ENCODE measurements at regions not wholly inside any gene's neighbourhood (a gene's known extent, or its start where the extent isn't known, plus 50 kb on each side); places are given as distances from the start of the nearest gene placed in this dataset.

DNA sequence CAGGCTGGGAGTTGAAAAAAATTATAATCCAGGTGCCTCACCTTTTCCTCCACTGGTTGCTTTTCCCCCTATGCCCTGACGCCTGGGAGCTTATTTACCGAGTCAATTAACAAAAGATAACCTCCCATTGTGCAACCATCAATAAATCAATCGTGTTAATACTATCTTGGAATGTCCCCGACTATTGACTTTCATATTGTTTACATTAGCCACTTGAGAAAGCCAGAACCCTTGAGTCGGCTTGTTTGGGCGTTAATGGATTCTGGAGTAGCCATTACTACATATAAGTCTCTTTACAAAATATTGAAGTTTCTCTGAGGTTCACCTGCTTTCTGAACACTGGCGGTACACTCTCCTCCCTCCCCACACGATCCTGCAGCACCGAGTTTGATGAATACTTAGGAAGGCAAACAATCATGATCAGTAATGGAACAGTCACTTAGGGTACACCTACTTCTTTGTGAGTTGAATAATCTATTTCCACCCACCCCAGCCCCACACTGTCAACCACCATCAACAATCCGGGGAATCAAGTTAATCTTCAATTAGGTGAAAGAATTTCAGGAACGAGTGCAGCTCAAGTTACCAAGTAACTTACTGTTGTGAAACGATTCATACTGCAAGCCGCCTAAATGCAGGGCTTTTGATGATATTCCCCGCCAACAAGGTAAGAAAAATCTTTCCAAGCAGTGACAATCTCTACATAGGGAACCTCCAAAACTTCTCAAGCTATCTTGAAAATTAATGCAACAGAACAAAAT, 159.3 kb upstream of the NR2F2 start:
- no peak overlapping the region for H3K9ac ChIP-seq (ENCODE audit: low read length)
- H3K4me3 ChIP-seq (ENCODE audit: low read depth in 1 of 2, low read length in 2 of 2): no peak overlapping the region
- H3K9me3 ChIP-seq (ENCODE audit: low read length): no peaks in the 10 kb centered on the region
- peaks cover 6% of the 10 kb centered on the region for H3K4me1 ChIP-seq (ENCODE audit: insufficient read depth, low read length)
- H3K27me3 ChIP-seq (ENCODE audit: control insufficient read depth in 1 of 2, insufficient read depth in 2 of 2, low read length in 2 of 2): no peaks in the 10 kb centered on the region
- no peaks in the 10 kb centered on the region for H3K36me3 ChIP-seq (ENCODE audit: insufficient read depth, low read length)
- no peak overlapping the region for H3K27ac ChIP-seq (ENCODE audit: low read depth, low read length)

DNA sequence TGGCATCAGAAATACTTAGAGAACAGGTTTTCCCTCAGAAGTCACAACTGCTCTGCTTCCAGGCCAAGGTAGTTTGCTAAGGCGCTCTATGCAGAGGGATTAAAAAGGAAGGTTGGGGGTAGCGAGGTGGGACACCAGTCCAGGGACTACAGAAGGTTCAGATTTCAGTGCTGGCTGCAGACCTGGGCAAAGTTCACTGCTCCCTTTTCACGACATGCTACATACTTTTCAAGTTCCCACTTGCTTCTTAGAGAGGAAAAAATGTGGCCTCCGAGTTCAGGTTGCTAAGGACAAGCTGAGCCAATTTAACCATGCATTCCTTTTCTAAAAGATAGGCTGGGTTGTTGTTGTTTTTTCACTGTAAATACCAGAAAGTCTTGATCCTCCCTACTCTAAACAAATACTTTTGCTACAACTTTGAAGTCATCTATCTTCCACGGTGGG, 158.6 kb upstream of the NR2F2 start:
- no peak overlapping the region for H3K4me3 ChIP-seq (ENCODE audit: low read depth in 1 of 2, low read length in 2 of 2)
- no peak overlapping the region for H3K27ac ChIP-seq (ENCODE audit: low read depth, low read length)
- H3K9me3 ChIP-seq (ENCODE audit: low read length): no peaks in the 10 kb centered on the region
- peaks cover 6% of the 10 kb centered on the region for H3K4me1 ChIP-seq (ENCODE audit: insufficient read depth, low read length)
- H3K9ac ChIP-seq (ENCODE audit: low read length): no peak overlapping the region
- no peaks in the 10 kb centered on the region for H3K27me3 ChIP-seq (ENCODE audit: control insufficient read depth in 1 of 2, insufficient read depth in 2 of 2, low read length in 2 of 2)
- H3K36me3 ChIP-seq (ENCODE audit: insufficient read depth, low read length): no peaks in the 10 kb centered on the region

DNA sequence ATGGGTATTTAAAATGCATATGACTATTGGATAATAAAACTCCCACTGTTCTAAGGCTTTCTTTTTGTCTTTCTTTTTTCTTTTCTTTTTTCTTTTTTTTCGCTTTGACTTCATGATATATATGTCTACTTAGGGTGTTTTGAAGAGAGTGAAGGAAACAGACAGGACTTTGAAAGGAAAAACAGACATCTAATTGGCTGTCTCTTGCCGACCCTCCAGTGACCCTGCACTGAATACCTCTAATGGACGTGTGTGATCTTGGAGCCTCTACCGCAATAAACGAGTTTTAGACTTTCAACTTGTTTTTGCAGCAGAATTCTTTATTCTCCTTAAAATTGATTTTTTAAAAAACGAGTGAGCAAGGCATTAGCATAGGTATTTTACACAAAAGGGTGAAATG, 158.1 kb upstream of the NR2F2 start:
- H3K27ac ChIP-seq (ENCODE audit: low read depth, low read length): no peak overlapping the region
- H3K27me3 ChIP-seq (ENCODE audit: control insufficient read depth in 1 of 2, insufficient read depth in 2 of 2, low read length in 2 of 2): no peaks in the 10 kb centered on the region
- H3K4me3 ChIP-seq (ENCODE audit: low read depth in 1 of 2, low read length in 2 of 2): no peak overlapping the region
- no peak overlapping the region for H3K9ac ChIP-seq (ENCODE audit: low read length)
- no peaks in the 10 kb centered on the region for H3K36me3 ChIP-seq (ENCODE audit: insufficient read depth, low read length)
- peaks cover 3% of the 10 kb centered on the region for H3K4me1 ChIP-seq (ENCODE audit: insufficient read depth, low read length)
- H3K9me3 ChIP-seq (ENCODE audit: low read length): no peaks in the 10 kb centered on the region

DNA sequence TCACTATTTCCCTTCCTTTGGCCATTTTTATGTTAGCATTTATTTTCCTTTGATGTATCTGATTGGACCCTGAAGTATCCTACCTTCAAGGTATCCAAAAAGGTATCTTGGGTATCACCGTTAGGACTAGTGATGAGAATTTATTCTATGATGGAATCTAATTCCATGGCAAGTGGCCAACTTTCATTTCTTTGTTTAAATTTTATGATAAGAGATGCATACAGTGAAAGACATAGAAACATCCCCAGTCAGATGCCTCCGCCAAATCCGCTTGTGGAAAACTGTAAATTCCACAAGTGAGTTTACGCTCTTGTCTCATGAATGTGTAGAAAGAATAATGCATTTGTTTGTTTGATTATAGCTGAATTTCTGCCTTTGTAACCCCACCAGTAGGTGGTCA, 153.7 kb upstream of the NR2F2 start:
- Histone ChIP-seq H3K4me3 (ENCODE audit: low read depth in 1 of 2, low read length in 2 of 2) (no peak overlapping the region), H3K9me3 (ENCODE audit: low read length) (no peaks in the 10 kb centered on the region), H3K27me3 (ENCODE audit: control insufficient read depth in 1 of 2, insufficient read depth in 2 of 2, low read length in 2 of 2) (no peaks in the 10 kb centered on the region), H3K36me3 (ENCODE audit: insufficient read depth, low read length) (no peaks in the 10 kb centered on the region), H3K27ac (ENCODE audit: low read depth, low read length) (no peak overlapping the region), H3K4me1 (ENCODE audit: insufficient read depth, low read length) (peaks cover 14% of the 10 kb centered on the region), H3K9ac (ENCODE audit: low read length) (no peak overlapping the region)

DNA sequence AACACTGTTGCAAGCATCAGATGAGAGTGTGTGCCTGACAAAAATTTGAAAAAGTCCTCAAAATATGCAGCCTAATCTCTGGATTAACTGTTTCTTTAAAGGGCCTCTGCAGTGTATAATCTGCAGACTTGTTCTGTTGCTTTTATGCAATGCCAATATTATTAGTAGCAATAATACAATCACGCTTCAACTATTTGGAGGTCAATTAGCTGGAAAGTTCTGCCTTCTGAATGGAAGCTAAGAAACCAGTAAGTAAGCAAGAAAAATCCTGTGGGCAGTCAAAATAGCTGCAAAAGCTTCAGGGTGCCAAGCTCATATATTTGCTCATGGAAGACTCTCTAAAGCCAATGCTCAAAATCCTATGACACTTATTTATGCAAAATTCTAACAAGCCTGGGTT, 153.2 kb upstream of the NR2F2 start:
- Histone ChIP-seq H3K9ac (ENCODE audit: low read length) (no peak overlapping the region), H3K36me3 (ENCODE audit: insufficient read depth, low read length) (no peaks in the 10 kb centered on the region), H3K9me3 (ENCODE audit: low read length) (no peaks in the 10 kb centered on the region), H3K27ac (ENCODE audit: low read depth, low read length) (no peak overlapping the region), H3K4me3 (ENCODE audit: low read depth in 1 of 2, low read length in 2 of 2) (no peak overlapping the region), H3K27me3 (ENCODE audit: control insufficient read depth in 1 of 2, insufficient read depth in 2 of 2, low read length in 2 of 2) (no peaks in the 10 kb centered on the region), H3K4me1 (ENCODE audit: insufficient read depth, low read length) (peaks cover 14% of the 10 kb centered on the region)

DNA sequence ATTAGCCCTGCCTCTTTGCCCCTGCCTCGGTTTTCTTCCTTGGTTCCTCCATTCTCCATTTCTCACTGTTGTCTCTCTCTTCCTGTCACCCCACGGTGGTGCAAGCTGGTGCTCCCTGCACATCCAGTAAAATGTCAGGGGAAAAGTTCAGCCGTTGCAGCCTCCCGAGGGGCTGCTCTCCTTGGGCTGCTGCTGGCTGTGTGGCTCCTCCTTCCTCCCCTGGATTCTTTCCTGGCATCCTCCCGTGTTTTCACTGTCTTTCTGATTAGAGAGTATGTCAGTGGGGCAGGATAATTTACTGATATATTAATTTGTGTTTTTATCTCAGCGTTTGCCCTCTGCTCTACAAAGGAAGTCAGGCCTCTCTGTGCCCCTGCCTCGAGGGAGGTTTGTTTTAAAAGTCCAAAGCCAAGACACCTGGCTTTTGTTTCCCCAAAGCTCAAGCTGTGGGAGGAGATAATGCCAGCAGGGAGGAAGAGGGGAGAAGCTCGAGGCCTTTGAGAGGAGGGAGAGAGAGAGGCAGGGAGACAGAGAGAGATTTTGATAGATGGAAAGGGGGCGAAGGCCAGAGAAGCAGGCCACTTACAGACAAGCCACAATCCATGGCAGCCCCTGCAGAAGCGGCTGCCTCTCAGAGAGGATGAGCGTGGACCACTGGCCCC, 150.3 kb upstream of the NR2F2 start:
- no peaks in the 10 kb centered on the region for H3K36me3 ChIP-seq (ENCODE audit: insufficient read depth, low read length)
- peaks cover 14% of the 10 kb centered on the region for H3K4me1 ChIP-seq (ENCODE audit: insufficient read depth, low read length)

DNA sequence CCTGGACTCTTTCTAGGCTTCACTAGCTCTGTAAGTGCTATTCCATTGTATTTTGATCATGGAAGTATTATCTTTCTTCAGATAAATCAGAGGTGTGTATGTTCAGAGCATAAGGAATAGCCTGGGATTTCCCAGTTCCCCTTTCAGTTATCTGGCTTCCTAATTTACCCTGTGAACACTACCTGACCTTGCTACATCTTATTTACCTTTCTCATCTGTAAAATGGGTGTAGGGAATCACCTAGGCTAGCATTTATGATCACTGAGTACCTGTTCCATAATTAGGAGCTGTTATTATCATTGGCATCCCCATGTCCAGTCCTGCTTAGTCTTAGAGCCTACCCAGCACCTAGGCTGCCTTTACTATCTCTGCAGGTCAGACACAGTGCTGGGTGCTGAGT, 149.3 kb upstream of the NR2F2 start:
- no peaks in the 10 kb centered on the region for H3K36me3 ChIP-seq (ENCODE audit: insufficient read depth, low read length)
- H3K27ac ChIP-seq (ENCODE audit: low read depth, low read length): no peak overlapping the region
- H3K27me3 ChIP-seq (ENCODE audit: control insufficient read depth in 1 of 2, insufficient read depth in 2 of 2, low read length in 2 of 2): no peaks in the 10 kb centered on the region
- no peak overlapping the region for H3K4me3 ChIP-seq (ENCODE audit: low read depth in 1 of 2, low read length in 2 of 2)
- H3K9ac ChIP-seq (ENCODE audit: low read length): no peak overlapping the region
- peaks cover 14% of the 10 kb centered on the region for H3K4me1 ChIP-seq (ENCODE audit: insufficient read depth, low read length)
- H3K9me3 ChIP-seq (ENCODE audit: low read length): no peaks in the 10 kb centered on the region

More for the DNA sequence above, 150.3 kb upstream of the NR2F2 start:
- H3K4me3 ChIP-seq (ENCODE audit: low read depth in 1 of 2, low read length in 2 of 2): no peak overlapping the region
- no peak overlapping the region for H3K9ac ChIP-seq (ENCODE audit: low read length)
- H3K27ac ChIP-seq (ENCODE audit: low read depth, low read length): no peak overlapping the region
- no peaks in the 10 kb centered on the region for H3K9me3 ChIP-seq (ENCODE audit: low read length)
- no peaks in the 10 kb centered on the region for H3K27me3 ChIP-seq (ENCODE audit: control insufficient read depth in 1 of 2, insufficient read depth in 2 of 2, low read length in 2 of 2)

DNA sequence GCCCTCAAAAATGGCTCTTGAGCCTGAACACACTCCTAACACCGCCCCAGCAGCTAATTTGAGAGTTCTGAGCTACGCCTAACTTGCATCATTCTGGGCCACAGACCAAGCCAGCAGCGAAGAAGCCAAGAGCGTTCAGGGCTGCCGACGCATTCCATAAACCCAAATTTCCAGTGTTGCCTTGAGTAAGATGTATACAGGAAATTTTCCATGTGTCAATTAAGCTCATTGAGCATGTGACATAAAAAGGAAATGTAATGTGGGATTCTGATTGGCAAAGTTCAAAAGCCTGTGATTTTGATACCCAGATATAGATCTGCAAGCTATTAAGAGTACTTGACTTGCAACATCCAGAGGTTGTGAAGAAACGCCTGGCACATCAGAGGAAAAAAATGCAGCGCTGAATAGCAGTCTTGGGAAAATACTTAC, 148.6 kb upstream of the NR2F2 start:
- H3K36me3 ChIP-seq (ENCODE audit: insufficient read depth, low read length): no peaks in the 10 kb centered on the region
- H3K27ac ChIP-seq (ENCODE audit: low read depth, low read length): no peak overlapping the region
- no peaks in the 10 kb centered on the region for H3K9me3 ChIP-seq (ENCODE audit: low read length)
- H3K9ac ChIP-seq (ENCODE audit: low read length): no peak overlapping the region
- H3K4me3 ChIP-seq (ENCODE audit: low read depth in 1 of 2, low read length in 2 of 2): no peak overlapping the region
- H3K27me3 ChIP-seq (ENCODE audit: control insufficient read depth in 1 of 2, insufficient read depth in 2 of 2, low read length in 2 of 2): no peaks in the 10 kb centered on the region
- H3K4me1 ChIP-seq (ENCODE audit: insufficient read depth, low read length): peaks cover 14% of the 10 kb centered on the region

DNA sequence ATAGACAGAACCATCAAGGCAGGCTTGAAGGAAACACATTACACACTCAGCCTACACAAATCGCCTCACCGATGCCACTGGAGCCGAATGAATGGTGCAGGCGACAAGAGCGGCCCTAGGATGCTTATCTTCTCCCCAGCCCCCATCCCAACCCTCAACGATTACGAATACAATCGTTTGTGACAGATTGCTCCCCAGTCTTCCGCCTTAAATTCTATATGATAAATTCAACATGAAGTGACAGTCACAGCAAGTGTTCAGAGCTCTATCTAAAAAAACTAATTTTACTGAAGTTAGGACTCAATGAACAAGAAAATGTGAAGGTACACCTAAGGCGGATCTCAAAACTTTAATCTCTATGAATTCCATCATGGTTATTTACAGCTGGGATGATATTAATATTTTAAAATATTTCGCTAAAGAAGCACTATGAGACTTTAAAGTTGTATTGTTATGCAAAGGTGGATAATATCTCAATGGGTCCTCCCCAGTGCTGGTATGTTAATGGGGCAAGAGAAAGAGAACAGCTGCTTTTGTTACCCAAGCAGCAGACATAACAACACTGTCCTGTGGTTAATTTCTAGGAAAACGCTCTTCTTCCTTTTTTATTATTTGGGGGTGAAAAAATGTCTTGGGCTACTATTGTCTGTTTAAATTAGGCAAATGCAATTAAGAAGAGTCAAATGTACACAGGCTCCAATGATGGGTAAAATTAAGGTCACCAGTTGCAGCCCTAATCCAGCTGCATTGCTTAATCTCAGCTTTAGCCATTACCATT, 147.6 kb upstream of the NR2F2 start:
- Histone ChIP-seq H3K9ac (ENCODE audit: low read length) (no peak overlapping the region), H3K4me3 (ENCODE audit: low read depth in 1 of 2, low read length in 2 of 2) (no peak overlapping the region), H3K36me3 (ENCODE audit: insufficient read depth, low read length) (no peaks in the 10 kb centered on the region), H3K27ac (ENCODE audit: low read depth, low read length) (no peak overlapping the region), H3K27me3 (ENCODE audit: control insufficient read depth in 1 of 2, insufficient read depth in 2 of 2, low read length in 2 of 2) (no peaks in the 10 kb centered on the region), H3K4me1 (ENCODE audit: insufficient read depth, low read length) (peaks cover 17% of the 10 kb centered on the region), H3K9me3 (ENCODE audit: low read length) (no peaks in the 10 kb centered on the region)

DNA sequence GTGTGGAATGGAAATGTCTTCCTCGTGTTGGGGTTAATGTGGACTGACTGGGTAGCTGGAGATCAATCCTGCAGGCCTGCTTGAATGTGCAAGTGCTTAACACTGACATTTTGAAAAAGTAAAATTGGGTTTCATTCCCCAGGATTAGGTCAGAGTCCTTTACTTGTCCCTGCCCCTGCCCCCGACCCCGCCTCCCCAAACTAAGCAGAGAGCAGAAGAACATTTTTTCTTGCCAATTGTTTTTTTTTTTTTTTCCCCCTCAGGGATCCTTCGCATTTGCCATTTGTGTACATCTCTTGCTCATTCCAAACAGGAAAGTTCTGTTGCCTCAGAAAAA, 147.0 kb upstream of the NR2F2 start:
- H3K27me3 ChIP-seq (ENCODE audit: control insufficient read depth in 1 of 2, insufficient read depth in 2 of 2, low read length in 2 of 2): no peaks in the 10 kb centered on the region
- H3K27ac ChIP-seq (ENCODE audit: low read depth, low read length): no peak overlapping the region
- H3K36me3 ChIP-seq (ENCODE audit: insufficient read depth, low read length): no peaks in the 10 kb centered on the region
- H3K9ac ChIP-seq (ENCODE audit: low read length): no peak overlapping the region
- H3K4me1 ChIP-seq (ENCODE audit: insufficient read depth, low read length): peaks cover 22% of the 10 kb centered on the region
- no peak overlapping the region for H3K4me3 ChIP-seq (ENCODE audit: low read depth in 1 of 2, low read length in 2 of 2)
- no peaks in the 10 kb centered on the region for H3K9me3 ChIP-seq (ENCODE audit: low read length)

DNA sequence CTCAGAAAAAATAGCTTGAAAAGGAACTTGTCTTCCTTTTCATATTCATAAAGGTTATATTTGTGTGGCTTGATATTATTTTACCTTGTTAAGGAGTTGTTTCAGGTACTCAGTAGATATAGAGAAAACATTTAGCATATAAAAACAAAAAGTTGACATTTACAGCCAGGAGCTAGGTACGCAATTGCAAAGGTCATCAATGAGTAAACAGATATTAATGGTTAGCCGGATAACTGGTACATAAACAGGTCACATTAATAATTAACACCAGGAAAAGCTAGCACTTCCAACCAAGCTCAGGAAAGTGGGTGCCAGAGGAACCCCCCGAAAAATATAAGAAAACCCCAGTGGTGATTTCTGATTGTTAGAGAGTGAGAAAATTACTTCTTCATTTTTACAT, 146.6 kb upstream of the NR2F2 start:
- no peaks in the 10 kb centered on the region for H3K36me3 ChIP-seq (ENCODE audit: insufficient read depth, low read length)
- H3K4me1 ChIP-seq (ENCODE audit: insufficient read depth, low read length): peaks cover 23% of the 10 kb centered on the region
- no peaks in the 10 kb centered on the region for H3K9me3 ChIP-seq (ENCODE audit: low read length)
- no peak overlapping the region for H3K4me3 ChIP-seq (ENCODE audit: low read depth in 1 of 2, low read length in 2 of 2)
- no peaks in the 10 kb centered on the region for H3K27me3 ChIP-seq (ENCODE audit: control insufficient read depth in 1 of 2, insufficient read depth in 2 of 2, low read length in 2 of 2)
- H3K27ac ChIP-seq (ENCODE audit: low read depth, low read length): no peak overlapping the region
- no peak overlapping the region for H3K9ac ChIP-seq (ENCODE audit: low read length)

All from muscle layer of colon (tissue), 2 donors.